Neural crest cell (in vitro differentiated cells): ENCODE measurements at regions not wholly inside any gene's neighbourhood (a gene's known extent, or its start where the extent isn't known, plus 50 kb on each side); places are given as distances from the start of the nearest gene placed in this dataset.

Experiments
- DNase-seq: peaks from one replicate; pipeline ENCODE4 v3.0.0; 2021; ENCODE audit warnings: low read depth, mixed read lengths, low spot score
- H3K27ac Mint-ChIP-seq: one replicate; pipeline ENCODE4 v1.8.0; 2021; ENCODE audit warnings: mild to moderate bottlenecking, mixed read lengths; ENCODE audit not compliant: unreplicated experiment
- H3K27me3 Mint-ChIP-seq: 2 replicates; pipeline ENCODE4 v1.8.0; 2021; ENCODE audit warnings: low read depth, mild to moderate bottlenecking, mixed read lengths
- H3K36me3 Mint-ChIP-seq: 2 replicates; pipeline ENCODE4 v1.8.0; 2021; ENCODE audit warnings: low read depth, mild to moderate bottlenecking, mixed read lengths
- H3K4me1 Mint-ChIP-seq: 2 replicates; pipeline ENCODE4 v1.8.0; 2021; ENCODE audit warnings: mixed read lengths
- H3K4me3 Mint-ChIP-seq: one replicate; pipeline ENCODE4 v1.8.0; 2021; ENCODE audit warnings: mild to moderate bottlenecking, mixed read lengths
- H3K9me3 Mint-ChIP-seq: 2 replicates; pipeline ENCODE4 v1.8.0; 2021; ENCODE audit warnings: mixed read lengths
- TF ChIP-seq, protein P1 (sequence below): fragments of 200-600 bp; sonication (generic); conservative IDR thresholded peaks from 2 replicates; pipeline ENCODE4 v1.5.0; 2021; ENCODE audit warnings: antibody characterized with exemption, mild to moderate bottlenecking

DNA sequence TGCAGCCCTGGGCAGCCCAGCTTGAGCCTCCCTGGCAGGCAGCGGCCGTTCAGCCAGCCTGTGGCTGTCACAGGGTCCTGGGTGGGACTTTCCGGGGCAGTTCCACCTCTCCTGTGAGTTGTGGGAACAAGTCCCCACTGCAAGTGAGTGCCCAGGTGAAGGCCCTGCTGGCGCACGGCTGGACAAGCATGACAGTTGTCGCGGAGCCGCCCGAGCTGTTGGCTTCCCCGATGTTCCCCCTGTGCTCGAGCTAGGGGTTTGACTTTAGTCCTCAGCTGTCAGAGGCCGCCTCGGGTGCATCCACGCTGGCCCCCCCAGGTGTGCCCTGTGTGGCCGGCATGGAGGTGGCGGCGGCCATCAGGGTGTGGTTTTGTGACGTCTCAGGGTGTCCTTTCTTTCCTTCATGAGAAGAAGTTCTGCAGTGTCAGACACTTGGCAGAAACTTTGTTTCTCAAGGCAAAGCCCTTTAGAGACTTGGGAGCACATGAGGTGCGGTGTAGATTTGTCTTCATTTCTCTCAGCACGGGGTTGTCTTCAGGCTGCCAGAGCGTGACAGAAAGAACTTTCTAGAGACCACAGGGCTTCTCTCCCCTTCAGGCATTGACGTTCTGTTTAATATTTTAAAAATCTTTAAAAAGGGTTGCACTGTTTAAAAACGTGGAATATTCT, 69.4 kb upstream of the HGFAC start:
- Mint-ChIP-seq H3K4me3 (peak overlapping the region; percentile 41), H3K27ac (no peak overlapping the region), H3K9me3 (no peaks in the 10 kb centered on the region), H3K27me3 (peaks cover 7% of the 10 kb centered on the region), H3K4me1 (peaks cover 62% of the 10 kb centered on the region), H3K36me3 (peaks cover 5% of the 10 kb centered on the region)
- TF ChIP-seq, protein P1, sequence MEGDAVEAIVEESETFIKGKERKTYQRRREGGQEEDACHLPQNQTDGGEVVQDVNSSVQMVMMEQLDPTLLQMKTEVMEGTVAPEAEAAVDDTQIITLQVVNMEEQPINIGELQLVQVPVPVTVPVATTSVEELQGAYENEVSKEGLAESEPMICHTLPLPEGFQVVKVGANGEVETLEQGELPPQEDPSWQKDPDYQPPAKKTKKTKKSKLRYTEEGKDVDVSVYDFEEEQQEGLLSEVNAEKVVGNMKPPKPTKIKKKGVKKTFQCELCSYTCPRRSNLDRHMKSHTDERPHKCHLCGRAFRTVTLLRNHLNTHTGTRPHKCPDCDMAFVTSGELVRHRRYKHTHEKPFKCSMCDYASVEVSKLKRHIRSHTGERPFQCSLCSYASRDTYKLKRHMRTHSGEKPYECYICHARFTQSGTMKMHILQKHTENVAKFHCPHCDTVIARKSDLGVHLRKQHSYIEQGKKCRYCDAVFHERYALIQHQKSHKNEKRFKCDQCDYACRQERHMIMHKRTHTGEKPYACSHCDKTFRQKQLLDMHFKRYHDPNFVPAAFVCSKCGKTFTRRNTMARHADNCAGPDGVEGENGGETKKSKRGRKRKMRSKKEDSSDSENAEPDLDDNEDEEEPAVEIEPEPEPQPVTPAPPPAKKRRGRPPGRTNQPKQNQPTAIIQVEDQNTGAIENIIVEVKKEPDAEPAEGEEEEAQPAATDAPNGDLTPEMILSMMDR, result no peak
- no peak for DNase-seq

GRCh38 chr4:3372933-3373465, 68.8 kb upstream of the HGFAC start:
- TF ChIP-seq, protein P1, result no peak
- DNase-seq, result no peak
- Mint-ChIP-seq H3K36me3 (peaks cover 11% of the 10 kb centered on the region), H3K27me3 (peaks cover 7% of the 10 kb centered on the region), H3K4me1 (peaks cover 56% of the 10 kb centered on the region), H3K27ac (no peak overlapping the region), H3K9me3 (peaks cover under 1% of the 10 kb centered on the region), H3K4me3 (peak overlapping the region; percentile 41)

DNA sequence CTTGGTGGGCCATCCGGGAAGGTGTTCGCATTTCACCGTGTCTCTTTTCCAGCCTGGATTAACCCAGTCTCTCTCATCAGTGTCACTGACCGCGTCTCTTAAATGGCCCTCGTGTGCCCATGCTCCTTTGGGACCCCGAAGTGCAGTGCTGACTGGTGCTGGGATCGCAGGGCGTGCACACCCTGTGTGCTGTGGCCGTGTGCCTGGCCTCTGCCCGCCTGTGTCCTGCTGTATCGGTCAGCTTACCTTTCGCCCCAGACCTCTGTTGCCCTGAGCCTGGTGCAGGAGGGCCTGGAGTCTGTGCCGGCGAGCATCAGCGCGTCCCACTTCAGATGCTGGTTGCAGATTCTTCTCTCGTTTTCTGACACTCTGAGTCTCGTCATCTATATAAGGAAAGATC, 68.3 kb upstream of the HGFAC start:
- H3K4me3 Mint-ChIP-seq, result peak overlapping the region; percentile 29
- H3K27ac Mint-ChIP-seq, result no peak overlapping the region
- H3K27me3 Mint-ChIP-seq, result peaks cover 7% of the 10 kb centered on the region
- TF ChIP-seq, protein P1, result no peak
- H3K36me3 Mint-ChIP-seq, result peaks cover 16% of the 10 kb centered on the region
- peaks cover 2% of the 10 kb centered on the region for H3K9me3 Mint-ChIP-seq
- DNase-seq, result no peak
- H3K4me1 Mint-ChIP-seq, result peaks cover 52% of the 10 kb centered on the region

GRCh38 chr4:3374011-3374645, 67.6 kb upstream of the HGFAC start:
- peak overlapping the region; percentile 29 for H3K4me3 Mint-ChIP-seq
- H3K4me1 Mint-ChIP-seq, result peaks cover 46% of the 10 kb centered on the region
- TF ChIP-seq, protein P1, result no peak
- no peak for DNase-seq
- peaks cover 4% of the 10 kb centered on the region for H3K9me3 Mint-ChIP-seq
- H3K27me3 Mint-ChIP-seq, result peaks cover 7% of the 10 kb centered on the region
- peaks cover 22% of the 10 kb centered on the region for H3K36me3 Mint-ChIP-seq
- no peak overlapping the region for H3K27ac Mint-ChIP-seq

GRCh38 chr4:3374667-3375066, 67.1 kb upstream of the HGFAC start:
- Mint-ChIP-seq H3K27ac (no peak overlapping the region), H3K9me3 (peaks cover 4% of the 10 kb centered on the region), H3K27me3 (peaks cover 7% of the 10 kb centered on the region), H3K4me3 (no peak overlapping the region), H3K4me1 (peaks cover 40% of the 10 kb centered on the region), H3K36me3 (peaks cover 26% of the 10 kb centered on the region)
- TF ChIP-seq, protein P1, result no peak
- no peak for DNase-seq
